B cell (primary cell): ENCODE measurements at regions not wholly inside any gene's neighbourhood (a gene's known extent, or its start where the extent isn't known, plus 50 kb on each side); places are given as distances from the start of the nearest gene placed in this dataset.

Source experiments
- CTCF ChIP-seq: fragments of 200-600 bp; IDR thresholded peaks from one replicate; pipeline ENCODE4 v1.8.0; 2022; ENCODE audit warnings: antibody characterized with exemption, mild to moderate bottlenecking
- EZH2 ChIP-seq: IDR thresholded peaks from 2 replicates; pipeline ENCODE4 v1.6.1; 2012; ENCODE audit warnings: borderline replicate concordance, low read depth, mild to moderate bottlenecking, moderate library complexity, low read length; ENCODE audit not compliant: insufficient read depth, poor library complexity, severe bottlenecking

- TF ChIP-seq CTCF, result no peak
- no peak for TF ChIP-seq EZH2
These were observed 220.7 kb upstream of the C1orf174 start for GRCh38 chr1:4120557-4121292.
